HEK293T (cell line): ENCODE measurements at regions not wholly inside any gene's neighbourhood (a gene's known extent, or its start where the extent isn't known, plus 50 kb on each side); places are given as distances from the start of the nearest gene placed in this dataset.

Experiments
- ARNT ChIP-seq: fragments of 450-650 bp; IDR thresholded peaks from 2 replicates; pipeline ENCODE4 v1.6.1; 2017; ENCODE audit warnings: mild to moderate bottlenecking
- BHLHE40 ChIP-seq: fragments of 450-650 bp; IDR thresholded peaks from 2 replicates; pipeline ENCODE4 v1.6.1; 2016; ENCODE audit warnings: mild to moderate bottlenecking, moderate library complexity, borderline replicate concordance
- CTBP1 ChIP-seq: fragments of 450-650 bp; IDR thresholded peaks from 2 replicates; pipeline ENCODE4 v1.6.1; 2016; ENCODE audit warnings: borderline replicate concordance
- ELF4 ChIP-seq: fragments of 450-650 bp; IDR thresholded peaks from 2 replicates; pipeline ENCODE4 v1.6.1; 2017; ENCODE audit warnings: antibody characterized with exemption
- FOXA1 ChIP-seq: fragments of 450-650 bp; IDR thresholded peaks from 2 replicates; pipeline ENCODE4 v1.6.1; 2016; ENCODE audit warnings: mild to moderate bottlenecking
- FOXK2 ChIP-seq: fragments of 450-650 bp; IDR thresholded peaks from 2 replicates; pipeline ENCODE4 v1.6.1; 2016; ENCODE audit warnings: mild to moderate bottlenecking
- FOXM1 ChIP-seq: fragments of 450-650 bp; IDR thresholded peaks from 2 replicates; pipeline ENCODE4 v1.6.1; 2017; ENCODE audit warnings: mild to moderate bottlenecking, borderline replicate concordance
- HDGF ChIP-seq: fragments of 450-650 bp; IDR thresholded peaks from 2 replicates; pipeline ENCODE4 v1.6.1; 2017; ENCODE audit warnings: antibody characterized with exemption, borderline replicate concordance
- L3MBTL2 ChIP-seq: fragments of 450-650 bp; conservative IDR thresholded peaks from 2 replicates; pipeline ENCODE4 v1.6.1; 2016; ENCODE audit warnings: mild to moderate bottlenecking
- LEF1 ChIP-seq: fragments of 450-650 bp; IDR thresholded peaks from 2 replicates; pipeline ENCODE4 v1.6.1; 2017; ENCODE audit warnings: mild to moderate bottlenecking, borderline replicate concordance
- NFRKB ChIP-seq: fragments of 450-650 bp; IDR thresholded peaks from 2 replicates; pipeline ENCODE4 v1.6.1; 2016; ENCODE audit warnings: mild to moderate bottlenecking, moderate library complexity
- SP1 ChIP-seq: fragments of 450-650 bp; IDR thresholded peaks from 2 replicates; pipeline ENCODE4 v1.6.1; 2017
- SUZ12 ChIP-seq: fragments of 450-650 bp; IDR thresholded peaks from 2 replicates; pipeline ENCODE4 v1.6.1; 2016; ENCODE audit warnings: mild to moderate bottlenecking
- ZNF384 ChIP-seq: fragments of 450-650 bp; IDR thresholded peaks from 2 replicates; pipeline ENCODE4 v1.6.1; 2016

DNA sequence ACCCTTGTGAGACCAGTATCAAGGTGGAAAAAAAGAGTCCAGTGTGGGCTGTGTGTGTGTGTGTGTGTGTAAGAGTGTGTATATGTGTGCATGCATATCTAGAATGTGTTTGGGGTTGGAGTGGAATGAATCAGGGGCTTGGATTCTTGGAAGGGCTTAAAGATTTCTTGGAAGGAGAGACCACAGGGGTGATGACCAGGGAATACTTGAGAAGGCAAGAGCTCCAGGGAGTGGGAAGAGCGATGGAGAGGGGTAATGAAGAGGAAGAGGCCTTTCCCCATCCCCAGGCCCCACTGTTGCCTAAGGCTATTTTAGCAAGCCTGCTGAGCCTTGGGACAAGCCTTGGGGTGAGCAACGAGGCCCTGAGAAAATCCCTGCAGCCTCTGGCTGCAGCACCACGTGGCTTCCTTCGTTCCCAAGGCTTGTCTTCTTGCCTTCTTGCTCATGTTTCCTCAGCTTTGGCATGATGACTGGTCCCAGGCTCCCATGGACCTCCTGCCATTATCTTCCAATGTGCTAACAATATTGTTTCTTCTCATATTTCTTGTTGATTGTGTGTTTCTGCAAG lies 663.4 kb downstream of the INHBA start:
- TF ChIP-seq SP1 (no peak), SUZ12 (no peak), L3MBTL2 (no peak), ELF4 (no peak), ARNT (no peak), BHLHE40 (no peak), LEF1 (no peak), FOXK2 (no peak), FOXA1 (no peak), FOXM1 (no peak), CTBP1 (no peak), NFRKB (no peak), ZNF384 (no peak), HDGF (no peak)
